Midbrain (tissue), 1 donor: ENCODE measurements at regions not wholly inside any gene's neighbourhood (a gene's known extent, or its start where the extent isn't known, plus 50 kb on each side); places are given as distances from the start of the nearest gene placed in this dataset.

ENCODE experiments used
- DNase-seq: peaks from one replicate; lab custom pipeline; 2025; lab: John Stamatoyannopoulos, UW

- DNase-seq: no peak
Observed at GRCh38 chr3:98961161-98962155, 60.0 kb upstream of the DCBLD2 start.

- no peak for DNase-seq
Observed at GRCh38 chr3:98957681-98958080, 56.2 kb upstream of the DCBLD2 start.

DNA sequence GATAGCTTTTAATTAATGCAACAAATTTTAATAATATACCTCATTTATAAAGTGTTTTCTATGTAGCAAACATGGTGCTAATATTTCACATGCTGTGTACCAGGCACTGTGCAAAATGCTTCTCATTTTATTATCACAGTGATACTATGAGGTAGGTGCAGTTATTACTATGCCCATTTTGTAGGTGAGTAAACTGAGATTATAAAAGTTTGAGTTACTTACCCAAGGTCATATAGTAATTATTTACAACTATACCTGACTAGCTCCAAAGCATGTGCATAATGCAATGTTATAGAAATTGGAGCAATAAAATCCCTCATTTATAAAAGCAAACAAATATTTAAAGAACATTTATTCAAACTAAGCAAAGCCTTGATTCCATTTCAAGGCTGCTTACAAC lies 54.5 kb upstream of the DCBLD2 start:
- DNase-seq: no peak

GRCh38 chr3:98954791-98955604 lies 53.5 kb upstream of the DCBLD2 start:
- no peak for DNase-seq

DNA sequence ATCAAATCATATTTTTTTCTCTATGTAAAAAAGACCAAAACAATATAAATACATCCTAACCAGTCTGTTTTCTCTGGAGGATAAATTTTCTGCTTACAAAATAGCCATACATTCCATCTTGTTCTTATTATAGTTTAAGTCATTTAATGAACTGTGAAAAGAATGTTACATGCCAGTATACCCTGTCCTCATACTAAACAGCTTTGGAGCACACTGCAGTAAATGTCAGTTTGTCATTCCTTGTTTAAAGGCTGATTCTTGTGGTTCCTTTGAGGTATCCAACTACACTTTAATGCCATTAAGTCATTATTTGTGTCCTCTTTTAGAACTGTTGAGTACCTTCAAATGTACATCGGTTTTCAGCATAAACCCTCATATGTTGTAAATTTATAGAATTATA lies 52.7 kb upstream of the DCBLD2 start:
- DNase-seq: no peak

- no peak for DNase-seq
Observed at GRCh38 chr3:98952404-98952803, 50.9 kb upstream of the DCBLD2 start.
